VCaP (cell line): ENCODE measurements at regions not wholly inside any gene's neighbourhood (a gene's known extent, or its start where the extent isn't known, plus 50 kb on each side); places are given as distances from the start of the nearest gene placed in this dataset.

Source experiments
- H3K27ac ChIP-seq: fragments of 450-650 bp; 2 replicates; pipeline ENCODE4 v1.5.1; 2017
- TF ChIP-seq, protein P1 (sequence below): fragments of 450-650 bp; conservative IDR thresholded peaks from 2 replicates; pipeline ENCODE4 v1.5.1; 2017; ENCODE audit warnings: mild to moderate bottlenecking, moderate library complexity

DNA sequence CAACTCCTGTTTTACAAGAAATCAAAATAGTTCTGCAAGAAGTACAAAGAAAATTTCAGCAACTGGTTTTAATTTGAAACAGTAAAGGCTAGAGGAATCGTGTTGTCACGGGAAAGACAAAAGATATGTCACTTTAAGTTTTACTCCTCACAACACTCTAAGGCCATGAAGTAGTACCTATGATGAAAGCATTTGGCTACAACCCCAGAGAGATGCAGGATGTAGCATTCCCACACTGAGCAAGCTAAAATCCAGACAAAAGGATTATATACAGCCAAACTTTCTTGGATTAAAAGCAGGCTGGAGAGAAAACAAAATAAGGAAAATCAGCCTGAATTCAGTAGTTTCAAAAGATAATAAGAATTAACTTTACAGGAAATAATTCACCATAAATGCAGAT, 245.5 kb upstream of the STEAP1 start:
- H3K27ac ChIP-seq, result no peak overlapping the region
- TF ChIP-seq, protein P1, sequence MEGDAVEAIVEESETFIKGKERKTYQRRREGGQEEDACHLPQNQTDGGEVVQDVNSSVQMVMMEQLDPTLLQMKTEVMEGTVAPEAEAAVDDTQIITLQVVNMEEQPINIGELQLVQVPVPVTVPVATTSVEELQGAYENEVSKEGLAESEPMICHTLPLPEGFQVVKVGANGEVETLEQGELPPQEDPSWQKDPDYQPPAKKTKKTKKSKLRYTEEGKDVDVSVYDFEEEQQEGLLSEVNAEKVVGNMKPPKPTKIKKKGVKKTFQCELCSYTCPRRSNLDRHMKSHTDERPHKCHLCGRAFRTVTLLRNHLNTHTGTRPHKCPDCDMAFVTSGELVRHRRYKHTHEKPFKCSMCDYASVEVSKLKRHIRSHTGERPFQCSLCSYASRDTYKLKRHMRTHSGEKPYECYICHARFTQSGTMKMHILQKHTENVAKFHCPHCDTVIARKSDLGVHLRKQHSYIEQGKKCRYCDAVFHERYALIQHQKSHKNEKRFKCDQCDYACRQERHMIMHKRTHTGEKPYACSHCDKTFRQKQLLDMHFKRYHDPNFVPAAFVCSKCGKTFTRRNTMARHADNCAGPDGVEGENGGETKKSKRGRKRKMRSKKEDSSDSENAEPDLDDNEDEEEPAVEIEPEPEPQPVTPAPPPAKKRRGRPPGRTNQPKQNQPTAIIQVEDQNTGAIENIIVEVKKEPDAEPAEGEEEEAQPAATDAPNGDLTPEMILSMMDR, result no peak

DNA sequence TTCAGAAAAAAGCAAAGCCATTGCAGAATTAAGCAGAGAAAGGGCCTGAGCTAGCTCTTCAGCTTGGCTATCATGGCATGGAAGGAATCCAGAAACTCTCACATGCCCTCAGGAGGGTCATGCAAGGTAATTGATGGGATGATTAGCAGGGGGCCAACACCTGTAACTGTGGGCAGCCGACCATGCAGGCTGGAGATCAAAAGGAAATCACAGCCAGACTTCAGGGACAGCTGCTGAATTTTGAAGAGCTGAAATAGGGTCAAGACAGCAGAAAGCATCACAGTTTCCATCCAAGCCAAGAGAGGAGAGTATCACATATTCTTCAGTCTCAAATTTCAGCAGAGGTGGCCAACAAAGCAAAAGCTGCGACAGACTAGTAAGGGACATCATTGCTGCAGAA, 239.6 kb upstream of the STEAP1 start:
- TF ChIP-seq, protein P1, result no peak
- H3K27ac ChIP-seq, result no peak overlapping the region

DNA sequence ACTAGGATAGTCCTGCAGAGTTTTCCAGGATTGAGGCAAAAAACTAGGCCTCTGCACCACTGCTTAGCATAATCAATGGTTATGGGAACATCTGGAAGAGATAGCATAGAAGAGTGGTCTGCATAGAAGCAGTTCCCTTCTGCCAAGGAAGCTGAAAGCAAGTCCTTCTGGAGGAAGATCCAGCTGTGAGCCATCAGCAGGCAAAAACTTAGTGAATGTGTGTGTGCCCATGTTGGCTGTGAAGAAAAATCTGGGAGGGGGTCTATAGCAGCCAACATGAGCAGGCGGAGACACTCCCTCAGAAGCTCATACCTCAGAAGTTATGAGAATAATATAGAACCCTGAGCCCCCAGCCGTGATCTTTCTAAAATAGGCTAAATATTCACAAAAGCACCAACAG, 228.1 kb upstream of the STEAP1 start:
- H3K27ac ChIP-seq, result no peak overlapping the region
- TF ChIP-seq, protein P1, result no peak

DNA sequence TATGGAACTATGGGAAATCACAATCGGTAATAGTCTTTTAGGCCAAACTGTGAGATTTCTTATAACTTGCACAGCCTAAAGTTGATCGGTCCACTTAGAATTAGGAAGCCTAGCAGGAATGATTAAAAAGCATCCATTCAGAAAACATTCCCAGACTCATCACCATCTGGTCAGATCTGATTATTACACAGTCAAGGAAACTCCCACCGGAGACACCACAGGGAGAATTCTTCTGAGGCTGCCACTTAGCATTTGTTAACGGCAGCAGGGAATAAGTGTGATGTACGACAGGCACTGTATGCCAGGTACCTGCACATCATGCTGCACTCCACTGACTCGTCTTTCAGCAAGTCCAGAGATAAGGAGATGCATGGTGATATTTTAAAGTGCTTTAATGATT, 227.6 kb upstream of the STEAP1 start:
- H3K27ac ChIP-seq, result no peak overlapping the region

DNA sequence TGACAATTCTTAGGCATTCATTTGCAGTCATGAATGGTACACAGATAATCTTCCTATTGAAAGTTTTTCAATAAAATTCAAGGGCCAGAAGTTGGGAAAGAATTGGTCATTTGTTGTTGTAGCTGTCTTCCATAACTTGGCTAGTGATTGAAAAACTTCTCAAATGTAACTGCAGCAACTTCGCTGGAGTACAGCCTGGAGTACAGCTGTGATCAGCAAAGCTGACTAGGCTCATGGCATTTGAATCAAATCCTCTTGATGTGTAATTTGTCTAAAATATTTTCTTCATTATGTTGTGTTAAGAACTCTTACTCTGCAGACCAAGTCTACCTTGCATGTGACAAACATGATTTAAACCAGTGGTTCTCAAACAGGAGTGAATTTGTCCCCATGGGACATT, 226.5 kb upstream of the STEAP1 start:
- H3K27ac ChIP-seq, result peak overlapping the region; percentile 33; the same call in 1 of the 2 replicates
- TF ChIP-seq, protein P1, result no peak

More for the DNA sequence above, 227.6 kb upstream of the STEAP1 start:
- TF ChIP-seq, protein P1, result no peak

DNA sequence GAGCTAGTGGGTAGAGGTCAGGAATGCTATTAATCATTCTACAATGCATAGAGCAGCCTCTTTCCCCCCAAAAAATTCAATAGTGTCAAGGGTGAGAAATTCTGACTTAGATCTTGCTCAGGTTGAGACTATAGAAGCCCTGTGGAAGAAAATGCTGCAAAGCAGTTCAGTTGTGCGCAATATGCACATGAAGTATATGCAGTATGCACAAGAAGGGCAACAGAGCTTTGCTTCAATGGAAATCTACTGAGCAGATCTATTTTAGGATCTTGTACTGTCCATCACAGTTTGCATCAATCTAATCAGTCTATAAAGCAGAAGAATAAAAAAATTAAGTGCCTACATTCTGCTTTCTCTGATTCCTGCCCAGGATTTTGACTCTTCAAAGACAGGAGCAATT, 225.8 kb upstream of the STEAP1 start:
- TF ChIP-seq, protein P1, result no peak
- peak overlapping the region; percentile 33; the same call in 1 of the 2 replicates for H3K27ac ChIP-seq

DNA sequence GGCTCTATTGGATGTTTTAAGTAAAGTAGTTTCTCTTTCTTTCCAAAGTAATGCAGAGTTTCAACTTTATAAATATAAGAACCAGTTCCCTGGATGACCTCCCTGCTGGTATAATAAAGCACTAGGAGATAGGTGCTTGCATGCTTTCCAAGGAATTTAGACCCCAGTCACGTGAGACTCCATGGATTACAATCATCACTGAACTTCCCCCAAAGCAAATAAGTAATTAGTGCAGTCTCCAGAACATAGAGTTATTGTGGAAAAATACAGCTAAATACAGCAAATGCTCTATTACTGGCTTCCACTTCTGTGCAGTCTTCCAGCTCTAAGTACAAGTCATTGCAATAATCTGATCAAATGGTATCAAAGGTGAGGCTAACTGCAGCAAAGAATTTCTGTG, 220.2 kb upstream of the STEAP1 start:
- H3K27ac ChIP-seq, result no peak overlapping the region
- TF ChIP-seq, protein P1, result no peak
